HepG2 (cell line): ENCODE measurements at regions not wholly inside any gene's neighbourhood (a gene's known extent, or its start where the extent isn't known, plus 50 kb on each side); places are given as distances from the start of the nearest gene placed in this dataset.

Experiments
- ATAC-seq: fragments of 200-7000 bp; cut with Tn5 transposase; 3 replicates; pipeline ENCODE4 v1.9.1; 2020; ENCODE audit warnings: mild to moderate bottlenecking, moderate library complexity
- BruUV-seq: library from RNA; stranded (reverse); fragments of 400-500 nt; replicated peaks from 2 replicates; lab custom pipeline; 2021; lab: Mats Ljungman, UMichigan
- CTCF ChIA-PET: fragments of 300-600 bp; formaldehyde crosslinking; extraction: SDS; loops from one replicate; lab custom pipeline; 2021; ENCODE audit warnings: low total read pairs, inconsistent platforms, low intra/inter-chr PET ratio; lab: Yijun Ruan, JAX
- POLR2A ChIA-PET: fragments of 350-600 bp; sonication (Branson Sonifier 250); formaldehyde crosslinking; loops from one replicate; lab custom pipeline; 2020; ENCODE audit warnings: antibody characterized with exemption, inconsistent platforms; lab: Yijun Ruan, JAX
- DNase-seq: peaks from one replicate; pipeline ENCODE4 v3.0.0-alpha.2; 2015; ENCODE audit warnings: low spot score
- FAIRE-seq: peaks from 3 replicates; lab custom pipeline; 2011; peaks lifted over from hg19 to GRCh38; lab: Jason Lieb, UNC
- H2AFZ ChIP-seq: one replicate; pipeline ENCODE4 v1.6.1; 2011; ENCODE audit warnings: low read length, inconsistent platforms
- H3K27ac ChIP-seq: fragments of 300-600 bp; 3 replicates; pipeline ENCODE4 v1.8.0; 2011; ENCODE audit warnings: mixed run types, mild to moderate bottlenecking, mixed read lengths, low read length, inconsistent platforms; ENCODE audit not compliant: insufficient read depth; ENCODE audit errors: extremely low read length
- H3K27me3 ChIP-seq, 2 experiments: fragments of 200-600 bp in 1 of 2; 2 replicates in 1 of 2; 3 replicates in 1 of 2; pipeline versions ENCODE4 v1.6.0 to v1.8.0; 2011; ENCODE audit warnings: low read length in 2 of 2, mild to moderate bottlenecking in 2 of 2, moderate library complexity in 2 of 2, inconsistent platforms in 1 of 2; ENCODE audit not compliant: insufficient read depth in 2 of 2, control insufficient read depth in 1 of 2
- H3K36me3 ChIP-seq, 2 experiments: fragments of 200-600 bp in 1 of 2; replicated peaks in 1 of 2; 2 replicates in 1 of 2; 3 replicates in 1 of 2; pipeline versions ENCODE4 v1.5.1 to v1.8.0; 2011; ENCODE audit warnings: low read length in 2 of 2, inconsistent platforms in 1 of 2; ENCODE audit not compliant: insufficient read depth in 2 of 2, control insufficient read depth in 1 of 2
- H3K4me1 ChIP-seq: 2 replicates; pipeline ENCODE4 v1.5.1; 2012; ENCODE audit warnings: low read length, inconsistent platforms; ENCODE audit not compliant: insufficient read depth
- H3K4me2 ChIP-seq: 2 replicates; pipeline ENCODE4 v1.6.0; 2011; ENCODE audit warnings: low read depth, low read length, inconsistent platforms
- H3K4me3 ChIP-seq, 3 experiments: fragments of 200-600 bp in 1 of 3; sonication (generic), shearing (Covaris generic) in 1 of 3; replicated peaks in 1 of 3; 2 replicates each; pipeline ENCODE4 v1.5.1; 2011 to 2016; ENCODE audit warnings: low read length in 3 of 3, inconsistent platforms in 2 of 3, low read depth in 2 of 3, mild to moderate bottlenecking in 2 of 3, control low read depth in 1 of 3, mixed read lengths in 1 of 3; ENCODE audit not compliant: insufficient read depth in 1 of 3
- H3K79me2 ChIP-seq: one replicate; pipeline ENCODE4 v1.6.1; 2011; ENCODE audit warnings: low read length, inconsistent platforms; ENCODE audit not compliant: insufficient read depth
- H3K9ac ChIP-seq: 2 replicates; pipeline ENCODE4 v1.6.0; 2011; ENCODE audit warnings: mild to moderate bottlenecking, low read depth, low read length, inconsistent platforms; ENCODE audit not compliant: insufficient read depth
- H3K9me3 ChIP-seq: 2 replicates; pipeline ENCODE4 v1.5.1; 2012; ENCODE audit warnings: mild to moderate bottlenecking, low read length
- H4K20me1 ChIP-seq: 2 replicates; pipeline ENCODE4 v1.6.0; 2011; ENCODE audit warnings: inconsistent platforms, mild to moderate bottlenecking, low read length, moderate library complexity; ENCODE audit not compliant: insufficient read depth
- ARID4A ChIP-seq: sonication (generic); formaldehyde crosslinking; IDR thresholded peaks from 2 replicates; pipeline ENCODE4 v1.5.0; 2020; ENCODE audit warnings: mild to moderate bottlenecking, missing genetic modification reagents, borderline replicate concordance
- ATF7-NPFF ChIP-seq: sonication (generic); formaldehyde crosslinking; IDR thresholded peaks from 2 replicates; pipeline ENCODE4 v1.8.1; 2023; ENCODE audit warnings: mild to moderate bottlenecking, low read depth, missing genetic modification reagents, moderate library complexity
- CREB3 ChIP-seq: sonication (generic); formaldehyde crosslinking; IDR thresholded peaks from 2 replicates; pipeline ENCODE4 v1.5.0; 2020; ENCODE audit warnings: missing genetic modification reagents
- E2F5 ChIP-seq: sonication (generic); formaldehyde crosslinking; conservative IDR thresholded peaks from 2 replicates; pipeline ENCODE4 v1.4.0; 2020; ENCODE audit warnings: missing genetic modification reagents
- FOXK1 ChIP-seq: sonication (generic); formaldehyde crosslinking; IDR thresholded peaks from 2 replicates; pipeline ENCODE4 v1.4.0; 2020; ENCODE audit warnings: low read depth, missing genetic modification reagents, borderline replicate concordance
- KAT2B ChIP-seq: fragments of 150-350 bp; IDR thresholded peaks from 2 replicates; pipeline ENCODE4 v1.6.1; 2014; ENCODE audit warnings: low read depth, low read length, borderline replicate concordance
- MYC ChIP-seq: sonication (generic); formaldehyde crosslinking; IDR thresholded peaks from 2 replicates; pipeline ENCODE4 v1.9.0; 2021; ENCODE audit warnings: missing genetic modification reagents, borderline replicate concordance
- NPAS2 ChIP-seq: sonication (generic); formaldehyde crosslinking; IDR thresholded peaks from 2 replicates; pipeline ENCODE4 v1.8.0; 2022; ENCODE audit warnings: mild to moderate bottlenecking, missing genetic modification reagents, borderline replicate concordance
- RFX5 ChIP-seq: IDR thresholded peaks from 2 replicates; pipeline ENCODE4 v1.6.1; 2011; ENCODE audit warnings: low read depth, low read length, improper control_type of control experiment
- SNAPC5 ChIP-seq: sonication (generic); formaldehyde crosslinking; IDR thresholded peaks from 2 replicates; pipeline ENCODE4 v1.8.1; 2023; ENCODE audit warnings: mild to moderate bottlenecking, missing genetic modification reagents, borderline replicate concordance
- TRIM24 ChIP-seq: sonication (generic); formaldehyde crosslinking; IDR thresholded peaks from 2 replicates; pipeline ENCODE4 v1.8.0; 2022; ENCODE audit warnings: mild to moderate bottlenecking, missing genetic modification reagents
- ZBTB10 ChIP-seq: sonication (generic); formaldehyde crosslinking; IDR thresholded peaks from 2 replicates; pipeline ENCODE4 v1.4.0; 2020; ENCODE audit warnings: missing genetic modification reagents, borderline replicate concordance
- ZNF512 ChIP-seq: sonication (generic); formaldehyde crosslinking; IDR thresholded peaks from 2 replicates; pipeline ENCODE4 v1.4.0; 2020; ENCODE audit warnings: mild to moderate bottlenecking, missing genetic modification reagents
- ZNF75D ChIP-seq: sonication (generic); formaldehyde crosslinking; IDR thresholded peaks from 2 replicates; pipeline ENCODE4 v1.8.1; 2023; ENCODE audit warnings: missing genetic modification reagents, mild to moderate bottlenecking, borderline replicate concordance
- WGBS: methylation state at CpG from one replicate; pipeline ENCODE4 v1.1.6; 2017; ENCODE audit warnings: low lambda C conversion rate; 5-methylcytosine and 5-hydroxymethylcytosine counted together
- in situ Hi-C: cut with HindIII; loops from 2 replicates; pipeline ENCODE4 v1.10.0; 2017; ENCODE audit warnings: low pct_unique_long_range_greater_than_20kb; ENCODE audit not compliant: extremely low pct_ligation_motif_present
- intact Hi-C: fragments of 100-400 bp; cut with micrococcal nuclease; formaldehyde crosslinking; loops from one replicate; pipeline ENCODE4 v1.10.0; 2022; ENCODE audit not compliant: unreplicated experiment

- FAIRE-seq = no peak
- no TSS peak for BruUV-seq
- POLR2A ChIA-PET = no interaction called here
- TF ChIP-seq ARID4A (no peak), ZNF512 (CRISPR knock-in tag) (no peak), ZBTB10 (CRISPR knock-in tag) (no peak), RFX5 (no peak), ZNF75D (CRISPR knock-in tag) (no peak), KAT2B (no peak), CREB3 (CRISPR knock-in tag) (no peak), ATF7-NPFF (no peak), FOXK1 (no peak), MYC (CRISPR knock-in tag) (no peak), SNAPC5 (CRISPR knock-in tag) (no peak), TRIM24 (CRISPR knock-in tag) (no peak), E2F5 (CRISPR knock-in tag) (no peak), NPAS2 (CRISPR knock-in tag) (no peak)
These were observed 263.6 kb upstream of the ALCAM start for GRCh38 chr3:105103139-105103538.

More at GRCh38 chr3:105103139-105103538, 263.6 kb upstream of the ALCAM start:
- H3K4me2 ChIP-seq = no peak overlapping the region
- H3K79me2 ChIP-seq = no peaks in the 10 kb centered on the region
- no peaks in the 10 kb centered on the region for H3K9me3 ChIP-seq
- H3K27ac ChIP-seq = no peak overlapping the region
- H3K9ac ChIP-seq = no peak overlapping the region
- DNase-seq (no peak), ATAC-seq (no peak)
- in situ Hi-C loops (no loop called here), intact Hi-C loops (loop anchor here (10.0 kb wide), 1 partner anchor 262 kb away; the partner anchor contains the start of gene ALCAM)
- no peaks in the 10 kb centered on the region for H4K20me1 ChIP-seq
- no peak overlapping the region for H2AFZ ChIP-seq
- 4% methylated on average over 2 of the region's 2 CpGs for WGBS
- CTCF ChIA-PET = no interaction called here
- H3K4me3 ChIP-seq = no peak overlapping the region
- H3K4me1 ChIP-seq = no peaks in the 10 kb centered on the region
- no peaks in the 10 kb centered on the region for H3K36me3 ChIP-seq
- no peaks in the 10 kb centered on the region for H3K27me3 ChIP-seq
